RWPE1 (cell line): ENCODE measurements at regions not wholly inside any gene's neighbourhood (a gene's known extent, or its start where the extent isn't known, plus 50 kb on each side); places are given as distances from the start of the nearest gene placed in this dataset.

ENCODE experiments used
- CTCF ChIA-PET: fragments of 350-600 bp; sonication (Branson Sonifier 250); formaldehyde crosslinking; extraction: SDS; loops from one replicate; lab custom pipeline; 2021; lab: Yijun Ruan, JAX
- POLR2A ChIA-PET: fragments of 400-600 bp; formaldehyde crosslinking; extraction: SDS; loops from one replicate; lab custom pipeline; 2020; ENCODE audit warnings: antibody characterized with exemption; ENCODE audit not compliant: low non-redundant PET; lab: Yijun Ruan, JAX
- DNase-seq: peaks from one replicate; pipeline ENCODE4 v3.0.0; 2012; ENCODE audit warnings: low spot score
- H3K27ac ChIP-seq: fragments of 450-650 bp; 2 replicates; pipeline ENCODE4 v1.5.1; 2017
- CTCF ChIP-seq: fragments of 450-650 bp; conservative IDR thresholded peaks from 2 replicates; pipeline ENCODE4 v1.5.1; 2017; ENCODE audit warnings: low read depth, mild to moderate bottlenecking

- H3K27ac ChIP-seq, result no peak overlapping the region
- CTCF ChIA-PET, result no interaction called here
- no peak for TF ChIP-seq CTCF
These were observed 227.4 kb downstream of the MAN2A1 start for GRCh38 chr5:109917154-109917546.

GRCh38 chr5:109917966-109918365 is 228.2 kb downstream of the MAN2A1 start:
- ChIA-PET POLR2A (no interaction called here), CTCF (no interaction called here)
- no peak for TF ChIP-seq CTCF
- H3K27ac ChIP-seq, result no peak overlapping the region
- no peak for DNase-seq

More at GRCh38 chr5:109917154-109917546, 227.4 kb downstream of the MAN2A1 start:
- no peak for DNase-seq
- POLR2A ChIA-PET, result no interaction called here

DNA sequence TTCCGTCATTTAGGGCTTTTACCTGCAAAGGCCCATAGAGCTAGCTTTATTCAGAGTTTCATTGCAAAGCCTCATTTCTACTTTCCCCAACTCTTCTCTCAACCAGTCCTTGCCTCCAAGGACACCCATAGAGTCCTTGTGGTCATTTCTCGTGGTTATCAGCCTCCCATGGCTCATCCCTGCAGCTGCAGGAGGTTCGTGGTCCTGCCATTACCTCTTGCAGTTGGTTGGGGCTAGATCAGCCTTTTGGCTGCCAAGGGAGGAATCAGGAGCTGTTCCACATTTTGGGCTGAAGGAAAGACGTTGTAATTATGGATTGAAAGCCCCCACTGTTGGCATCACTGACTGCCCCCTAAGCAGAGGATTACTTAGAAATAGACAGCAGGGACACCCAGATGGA is 231.0 kb downstream of the MAN2A1 start:
- TF ChIP-seq CTCF, result no peak
- no peak overlapping the region for H3K27ac ChIP-seq
- DNase-seq, result no peak
- POLR2A ChIA-PET, result no interaction called here
- CTCF ChIA-PET, result interaction anchor here (0.5 kb wide), 1 partner anchor 1387 kb away, joined by 3 read pairs; no protein-coding TSS in a partner anchor

DNA sequence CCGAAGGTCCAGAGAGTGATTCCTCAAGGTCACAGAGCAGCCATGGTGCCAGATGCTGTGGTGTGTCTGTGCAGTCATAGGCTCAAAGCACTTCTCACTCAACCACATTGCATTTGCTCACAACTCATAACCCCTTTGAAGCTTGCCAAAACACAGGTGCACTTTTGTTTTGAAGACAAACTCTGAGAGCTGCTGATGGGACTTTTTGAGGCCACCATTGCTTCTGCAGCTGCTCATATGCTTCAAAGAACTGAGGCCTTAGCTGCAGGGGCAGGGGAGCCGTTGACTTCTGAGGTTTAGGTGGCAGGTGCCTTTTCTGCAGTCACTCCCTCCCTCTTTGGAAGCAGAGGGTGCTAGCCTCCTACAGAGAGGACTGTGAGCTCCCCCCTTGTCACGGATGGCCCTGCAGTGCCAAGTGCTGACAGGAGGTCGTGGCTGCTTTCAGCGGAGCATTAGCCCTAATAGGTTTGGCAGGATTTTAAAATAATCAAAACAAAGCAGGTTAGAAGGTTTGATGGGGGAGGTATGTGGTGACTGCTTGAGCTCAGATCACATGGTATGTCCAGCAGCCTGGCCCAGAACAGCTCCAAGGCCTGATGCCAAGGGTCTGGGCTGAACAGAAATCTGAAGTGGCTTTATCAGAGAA is 232.1 kb downstream of the MAN2A1 start:
- DNase-seq, result no peak
- no peak overlapping the region for H3K27ac ChIP-seq
- ChIA-PET CTCF (interaction anchor here (0.6 kb wide), 5 partner anchors 33 to 748 kb away, joined by 3 to 5 read pairs (median 3); no protein-coding TSS in a partner anchor), POLR2A (no interaction called here)
- no peak for TF ChIP-seq CTCF

- ChIA-PET POLR2A (no interaction called here), CTCF (interaction anchor here (0.6 kb wide), 4 partner anchors 47 to 749 kb away, joined by 3 read pairs; no protein-coding TSS in a partner anchor)
- DNase-seq, result no peak
- H3K27ac ChIP-seq, result no peak overlapping the region
- TF ChIP-seq CTCF, result no peak
These were observed 232.8 kb downstream of the MAN2A1 start for GRCh38 chr5:109922381-109922995.

GRCh38 chr5:109923205-109923604 is 233.5 kb downstream of the MAN2A1 start:
- DNase-seq, result no peak
- no peak overlapping the region for H3K27ac ChIP-seq
- POLR2A ChIA-PET, result no interaction called here
- TF ChIP-seq CTCF, result no peak
- CTCF ChIA-PET, result no interaction called here
